Ishikawa (cell line): ENCODE measurements at regions not wholly inside any gene's neighbourhood (a gene's known extent, or its start where the extent isn't known, plus 50 kb on each side); places are given as distances from the start of the nearest gene placed in this dataset.

Source experiments
- CEBPB ChIP-seq: IDR thresholded peaks from 2 replicates; pipeline ENCODE4 v1.6.1; 2012
- CREB1 ChIP-seq: IDR thresholded peaks from 2 replicates; pipeline ENCODE4 v1.6.1; 2012; ENCODE audit warnings: low read depth
- EGR1 ChIP-seq: IDR thresholded peaks from 2 replicates; pipeline ENCODE4 v1.6.1; 2012
- EP300 ChIP-seq: IDR thresholded peaks from 2 replicates; pipeline ENCODE4 v1.6.1; 2012; ENCODE audit warnings: borderline replicate concordance
- FOXM1 ChIP-seq: IDR thresholded peaks from 2 replicates; pipeline ENCODE4 v1.6.1; 2012; ENCODE audit warnings: low read depth, borderline replicate concordance
- NFIC ChIP-seq: IDR thresholded peaks from 2 replicates; pipeline ENCODE4 v1.6.1; 2012
- RAD21 ChIP-seq: IDR thresholded peaks from 2 replicates; pipeline ENCODE4 v1.6.1; 2012; ENCODE audit warnings: low read depth
- TAF1 ChIP-seq: IDR thresholded peaks from 2 replicates; pipeline ENCODE4 v1.6.1; 2012; ENCODE audit warnings: low read depth, mild to moderate bottlenecking
- TCF12 ChIP-seq: IDR thresholded peaks from 2 replicates; pipeline ENCODE4 v1.6.1; 2012; ENCODE audit warnings: low read depth
- TEAD4 ChIP-seq: IDR thresholded peaks from 2 replicates; pipeline ENCODE4 v1.6.1; 2012
- YY1 ChIP-seq: IDR thresholded peaks from 2 replicates; pipeline ENCODE4 v1.6.1; 2012; ENCODE audit warnings: low read depth
- ZBTB7A ChIP-seq: IDR thresholded peaks from 2 replicates; pipeline ENCODE4 v1.6.1; 2012; ENCODE audit warnings: low read depth
- TF ChIP-seq, protein P1 (sequence below): IDR thresholded peaks from 2 replicates; pipeline ENCODE4 v1.6.1; 2012; ENCODE audit warnings: low read depth, mild to moderate bottlenecking
- TF ChIP-seq, protein P2 (sequence below): IDR thresholded peaks from 2 replicates; pipeline ENCODE4 v1.6.1; 2012
- TF ChIP-seq, protein P3 (sequence below): IDR thresholded peaks from 2 replicates; pipeline ENCODE4 v1.6.1; 2012

DNA sequence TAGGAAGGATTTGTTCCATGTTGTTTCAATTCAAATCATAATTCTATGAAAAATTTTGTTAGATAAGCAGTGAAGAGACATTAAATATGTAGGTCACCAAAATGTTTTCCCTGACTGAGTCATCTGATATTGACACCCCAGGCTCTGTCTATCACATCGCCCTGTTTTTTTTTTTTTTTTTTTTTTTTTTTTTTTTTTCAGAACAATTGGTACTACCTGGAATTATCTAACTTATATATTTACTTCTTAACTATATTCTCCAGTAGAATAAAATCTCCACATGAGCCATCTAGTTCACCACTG, 97.8 kb upstream of the KRAS start:
- TF ChIP-seq YY1: no peak

DNA sequence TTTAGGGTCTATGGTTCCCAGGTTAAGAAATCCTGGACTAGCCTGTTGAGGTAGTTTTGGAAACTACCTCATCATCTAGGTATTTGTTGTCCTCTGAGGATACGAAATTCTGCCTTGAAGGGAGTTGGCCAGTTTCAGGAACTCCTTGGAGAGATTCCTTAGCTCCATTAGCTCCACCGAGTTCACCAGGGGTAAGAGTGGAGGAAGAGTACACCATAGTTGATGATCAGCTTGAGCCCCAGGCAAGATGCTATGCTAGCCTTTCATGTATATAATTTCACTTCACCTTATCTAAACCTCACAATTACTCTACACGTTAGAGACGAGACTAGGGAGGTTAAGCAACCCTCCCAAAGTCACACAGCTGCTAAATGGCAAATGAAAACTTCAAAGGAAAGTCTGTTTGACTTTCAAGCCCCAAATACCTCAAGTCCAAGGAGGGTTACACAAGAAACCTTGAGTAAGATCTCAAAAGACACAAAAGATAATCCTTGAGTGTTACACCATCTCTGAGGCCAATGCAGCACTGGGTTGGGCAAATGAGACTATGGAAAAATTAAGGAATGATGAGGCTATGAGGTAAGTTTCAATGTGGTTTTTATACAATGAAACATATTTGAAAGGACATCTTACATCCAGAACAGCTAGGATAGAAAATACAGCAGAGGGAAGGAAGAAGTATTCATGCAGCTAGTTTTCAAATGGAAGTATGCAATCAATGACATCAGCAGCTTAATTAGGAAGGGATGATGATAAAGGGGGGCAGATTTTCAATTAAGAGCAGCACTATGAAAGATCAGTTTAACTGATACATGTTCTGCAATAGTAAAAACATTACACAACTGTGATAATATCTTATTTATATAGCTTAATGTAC, 97.2 kb upstream of the KRAS start:
- TF ChIP-seq FOXM1 (no peak), RAD21 (no peak), EGR1 (no peak), NFIC (no peak), TCF12 (no peak), CREB1 (no peak), TAF1 (no peak)
- TF ChIP-seq, protein P1, sequence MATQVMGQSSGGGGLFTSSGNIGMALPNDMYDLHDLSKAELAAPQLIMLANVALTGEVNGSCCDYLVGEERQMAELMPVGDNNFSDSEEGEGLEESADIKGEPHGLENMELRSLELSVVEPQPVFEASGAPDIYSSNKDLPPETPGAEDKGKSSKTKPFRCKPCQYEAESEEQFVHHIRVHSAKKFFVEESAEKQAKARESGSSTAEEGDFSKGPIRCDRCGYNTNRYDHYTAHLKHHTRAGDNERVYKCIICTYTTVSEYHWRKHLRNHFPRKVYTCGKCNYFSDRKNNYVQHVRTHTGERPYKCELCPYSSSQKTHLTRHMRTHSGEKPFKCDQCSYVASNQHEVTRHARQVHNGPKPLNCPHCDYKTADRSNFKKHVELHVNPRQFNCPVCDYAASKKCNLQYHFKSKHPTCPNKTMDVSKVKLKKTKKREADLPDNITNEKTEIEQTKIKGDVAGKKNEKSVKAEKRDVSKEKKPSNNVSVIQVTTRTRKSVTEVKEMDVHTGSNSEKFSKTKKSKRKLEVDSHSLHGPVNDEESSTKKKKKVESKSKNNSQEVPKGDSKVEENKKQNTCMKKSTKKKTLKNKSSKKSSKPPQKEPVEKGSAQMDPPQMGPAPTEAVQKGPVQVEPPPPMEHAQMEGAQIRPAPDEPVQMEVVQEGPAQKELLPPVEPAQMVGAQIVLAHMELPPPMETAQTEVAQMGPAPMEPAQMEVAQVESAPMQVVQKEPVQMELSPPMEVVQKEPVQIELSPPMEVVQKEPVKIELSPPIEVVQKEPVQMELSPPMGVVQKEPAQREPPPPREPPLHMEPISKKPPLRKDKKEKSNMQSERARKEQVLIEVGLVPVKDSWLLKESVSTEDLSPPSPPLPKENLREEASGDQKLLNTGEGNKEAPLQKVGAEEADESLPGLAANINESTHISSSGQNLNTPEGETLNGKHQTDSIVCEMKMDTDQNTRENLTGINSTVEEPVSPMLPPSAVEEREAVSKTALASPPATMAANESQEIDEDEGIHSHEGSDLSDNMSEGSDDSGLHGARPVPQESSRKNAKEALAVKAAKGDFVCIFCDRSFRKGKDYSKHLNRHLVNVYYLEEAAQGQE: no peak

DNA sequence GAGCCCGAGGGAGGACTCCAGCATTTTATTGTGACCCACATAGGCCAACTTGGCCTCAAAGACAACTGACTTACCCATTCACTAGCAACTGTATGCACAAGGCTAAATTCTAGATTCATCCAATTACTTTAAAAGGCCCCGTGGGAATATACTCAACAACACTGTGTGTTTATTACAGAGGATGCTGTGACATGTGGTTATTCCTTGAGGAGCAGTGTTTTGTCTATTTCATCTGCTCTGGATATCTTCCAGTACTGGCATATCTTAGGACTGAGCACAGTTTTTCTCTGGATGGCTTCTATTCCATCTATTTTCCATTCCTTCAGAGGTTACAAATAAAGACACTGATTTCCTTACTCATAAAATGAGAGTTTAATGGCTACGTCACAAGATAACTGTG, 87.2 kb upstream of the KRAS start:
- no peak for TF ChIP-seq TAF1
- TF ChIP-seq CEBPB: no peak
- no peak for TF ChIP-seq EP300
- TF ChIP-seq, protein P1: no peak

DNA sequence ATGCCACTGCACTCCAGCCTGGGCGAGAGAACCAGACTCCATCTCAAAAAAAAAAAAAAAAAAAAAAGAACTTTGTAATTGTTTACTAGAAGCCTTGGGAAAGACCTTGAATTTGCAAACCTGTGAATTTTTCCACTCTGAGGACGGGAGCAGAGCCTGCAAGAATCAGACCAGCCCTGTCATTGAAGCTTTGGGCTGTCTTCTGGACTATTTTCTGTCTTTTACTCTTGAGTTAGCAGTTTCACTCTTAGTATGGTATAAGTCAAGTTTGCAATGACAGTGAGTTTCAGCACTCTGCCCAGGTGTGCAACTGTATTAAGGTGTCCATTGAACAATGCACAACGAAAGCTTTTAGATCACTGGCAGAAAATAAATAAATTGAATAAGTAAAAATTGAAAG, 81.4 kb upstream of the KRAS start:
- TF ChIP-seq ZBTB7A: no peak

DNA sequence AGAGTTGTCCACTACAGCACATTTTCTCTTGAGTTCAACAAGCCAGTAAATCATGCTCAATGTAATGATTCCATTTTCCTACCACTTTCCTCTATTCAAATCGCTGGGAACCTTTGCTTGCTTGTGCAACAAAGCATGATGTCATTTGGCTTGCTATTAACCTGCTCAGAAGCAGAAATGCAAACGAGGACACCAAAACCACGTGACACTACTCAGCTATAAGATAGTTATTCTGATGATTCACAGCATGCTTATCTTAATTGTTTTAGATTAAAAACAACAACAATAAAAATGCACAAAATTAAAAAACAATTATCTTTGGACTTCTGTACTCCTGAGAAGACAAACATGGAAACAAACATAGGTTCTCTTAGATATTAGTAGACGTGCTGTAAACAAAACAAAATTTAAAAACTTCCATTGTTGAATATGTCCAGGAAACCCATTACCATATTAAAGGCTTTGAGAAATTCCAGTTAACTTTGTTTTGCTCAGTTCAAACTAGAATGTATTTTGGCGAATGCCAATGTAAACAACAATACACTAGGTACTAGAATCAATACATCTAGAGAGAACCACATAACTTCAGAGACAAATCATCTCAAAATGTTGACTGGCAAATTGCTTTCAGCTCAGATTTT, 77.5 kb upstream of the KRAS start:
- TF ChIP-seq TEAD4: no peak
- TF ChIP-seq RAD21: no peak
- no peak for TF ChIP-seq YY1
- no peak for TF ChIP-seq CREB1
- TF ChIP-seq, protein P2, sequence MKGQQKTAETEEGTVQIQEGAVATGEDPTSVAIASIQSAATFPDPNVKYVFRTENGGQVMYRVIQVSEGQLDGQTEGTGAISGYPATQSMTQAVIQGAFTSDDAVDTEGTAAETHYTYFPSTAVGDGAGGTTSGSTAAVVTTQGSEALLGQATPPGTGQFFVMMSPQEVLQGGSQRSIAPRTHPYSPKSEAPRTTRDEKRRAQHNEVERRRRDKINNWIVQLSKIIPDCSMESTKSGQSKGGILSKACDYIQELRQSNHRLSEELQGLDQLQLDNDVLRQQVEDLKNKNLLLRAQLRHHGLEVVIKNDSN: peak; percentile 45; the same call in 1 of the 2 replicates
- no peak for TF ChIP-seq EGR1
- TF ChIP-seq, protein P1: no peak
- no peak for TF ChIP-seq ZBTB7A

DNA sequence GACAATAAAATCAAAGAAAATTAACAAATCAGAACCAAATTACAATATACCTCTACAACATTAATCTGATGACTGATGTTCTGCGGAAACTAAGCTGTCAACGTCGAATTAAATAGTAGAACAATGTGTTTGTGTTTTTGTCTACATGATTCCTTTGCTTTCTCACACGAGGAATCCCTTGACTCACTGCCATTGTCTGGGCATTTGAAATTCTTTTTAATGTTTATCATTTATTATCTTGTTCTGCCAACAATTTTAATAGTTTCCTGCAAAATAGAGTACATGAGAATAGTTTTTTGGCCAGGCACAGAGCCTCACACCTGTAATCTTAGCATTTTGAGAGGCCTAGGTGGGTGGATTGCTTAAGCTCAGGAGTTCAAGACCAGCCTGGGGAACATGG, 76.6 kb upstream of the KRAS start:
- TF ChIP-seq EGR1 (no peak), TCF12 (no peak)

DNA sequence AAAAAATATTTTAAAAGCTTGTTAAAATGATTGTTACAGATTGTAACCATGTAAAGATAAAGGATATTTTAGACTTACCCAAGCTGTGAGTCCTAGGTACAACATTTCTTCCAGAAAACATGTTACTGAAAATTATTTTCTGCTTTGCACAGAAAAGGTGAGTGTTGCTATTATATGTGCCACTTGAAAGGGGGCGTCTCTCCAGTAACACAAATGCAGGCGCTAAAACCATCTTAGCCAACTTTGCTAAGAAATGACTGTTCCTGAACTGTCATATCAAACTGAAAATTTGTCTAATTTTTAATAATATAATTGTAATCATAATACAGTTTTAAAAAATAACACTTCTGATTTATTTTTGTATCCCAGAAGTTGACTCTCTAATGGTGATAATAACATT, 75.6 kb upstream of the KRAS start:
- TF ChIP-seq, protein P1: no peak
- TF ChIP-seq, protein P3, sequence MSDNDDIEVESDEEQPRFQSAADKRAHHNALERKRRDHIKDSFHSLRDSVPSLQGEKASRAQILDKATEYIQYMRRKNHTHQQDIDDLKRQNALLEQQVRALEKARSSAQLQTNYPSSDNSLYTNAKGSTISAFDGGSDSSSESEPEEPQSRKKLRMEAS: no peak
- no peak for TF ChIP-seq EGR1
- TF ChIP-seq, protein P2: no peak
